ENCODE measurements at regions not wholly inside any gene's neighbourhood (a gene's known extent, or its start where the extent isn't known, plus 50 kb on each side); places are given as distances from the start of the nearest gene placed in this dataset.

GRCh38 chr19:31126236-31126635 lies 223.0 kb downstream of the TSHZ3 start:
- ATAC-seq, result no peak
- no peaks in the 10 kb centered on the region for H3K36me3 ChIP-seq
- H3K4me3 ChIP-seq, result no peak overlapping the region
- WGBS, 2 donors (ENCODE audit: low coverage in 1 of 2), result 80% methylated on average over 5 of the region's 6 CpGs; no CpG with 5 or more reads in 1 of the 2 donors
- TF ChIP-seq CTCF (IDR thresholded peaks at IDR 0.05) (no peak), POLR2AphosphoS5 (IDR thresholded peaks at IDR 0.05) (no peak), EP300 (IDR thresholded peaks at IDR 0.05) (no peak), POLR2A (IDR thresholded peaks at IDR 0.05) (no peak)
- no peak overlapping the region for H3K27ac ChIP-seq
- peaks cover 0 to 13% (median 3%) of the 10 kb centered on the region in 3 donors for H3K4me1 ChIP-seq
- no peaks in the 10 kb centered on the region for H3K27me3 ChIP-seq
- H3K9me3 ChIP-seq, result no peaks in the 10 kb centered on the region

- WGBS, 2 donors (ENCODE audit: low coverage in 1 of 2), result 97 to 100% methylated on average over 1 to 3 of the region's 5 CpGs
- no peak for TF ChIP-seq EP300 (IDR thresholded peaks at IDR 0.05)
- TF ChIP-seq CTCF (IDR thresholded peaks at IDR 0.05), result no peak
- no peak for TF ChIP-seq POLR2A (IDR thresholded peaks at IDR 0.05)
- no peak for TF ChIP-seq POLR2AphosphoS5 (IDR thresholded peaks at IDR 0.05)
- no peak overlapping the region for H3K4me3 ChIP-seq
- ATAC-seq, result no peak
- H3K27ac ChIP-seq, result no peak overlapping the region
- no peaks in the 10 kb centered on the region for H3K36me3 ChIP-seq
- no peaks in the 10 kb centered on the region for H3K9me3 ChIP-seq
- H3K27me3 ChIP-seq, result no peaks in the 10 kb centered on the region
- peaks cover 0 to 13% (median 3%) of the 10 kb centered on the region in 3 donors for H3K4me1 ChIP-seq
Measured at GRCh38 chr19:31125071-31125470, 224.2 kb downstream of the TSHZ3 start.

- Histone ChIP-seq H3K4me1 (no peaks in the 10 kb centered on the region), H3K4me3 (no peak overlapping the region), H3K36me3 (no peaks in the 10 kb centered on the region), H3K27me3 (no peaks in the 10 kb centered on the region), H3K9me3 (no peaks in the 10 kb centered on the region), H3K27ac (no peak overlapping the region)
- WGBS, 2 donors (ENCODE audit: low coverage in 1 of 2), result 86 to 95% methylated on average over 5 to 6 of the region's 6 CpGs
- ATAC-seq, result no peak
- TF ChIP-seq CTCF (IDR thresholded peaks at IDR 0.05) (no peak), EP300 (IDR thresholded peaks at IDR 0.05) (no peak), POLR2AphosphoS5 (IDR thresholded peaks at IDR 0.05) (no peak), POLR2A (IDR thresholded peaks at IDR 0.05) (no peak)
Measured at GRCh38 chr19:31121501-31121900, 227.7 kb downstream of the TSHZ3 start.

GRCh38 chr19:31120952-31121351 lies 228.3 kb downstream of the TSHZ3 start:
- Histone ChIP-seq H3K9me3 (no peaks in the 10 kb centered on the region), H3K36me3 (no peaks in the 10 kb centered on the region), H3K4me1 (no peaks in the 10 kb centered on the region), H3K4me3 (no peak overlapping the region), H3K27ac (no peak overlapping the region), H3K27me3 (no peaks in the 10 kb centered on the region)
- TF ChIP-seq POLR2AphosphoS5 (IDR thresholded peaks at IDR 0.05), result no peak
- no peak for TF ChIP-seq EP300 (IDR thresholded peaks at IDR 0.05)
- no peak for TF ChIP-seq CTCF (IDR thresholded peaks at IDR 0.05)
- 71% methylated on average over 2 of the region's 6 CpGs; no CpG with 5 or more reads in 1 of the 2 donors for WGBS, 2 donors (ENCODE audit: low coverage in 1 of 2)
- ATAC-seq, result no peak

- H3K27ac ChIP-seq, result no peak overlapping the region
- no peak for ATAC-seq
- TF ChIP-seq CTCF (IDR thresholded peaks at IDR 0.05) (no peak), POLR2AphosphoS5 (IDR thresholded peaks at IDR 0.05) (no peak)
- no peak overlapping the region for H3K4me3 ChIP-seq
- H3K9me3 ChIP-seq, result no peaks in the 10 kb centered on the region
- no peaks in the 10 kb centered on the region for H3K36me3 ChIP-seq
- no peaks in the 10 kb centered on the region for H3K27me3 ChIP-seq
- no peaks in the 10 kb centered on the region for H3K4me1 ChIP-seq
- 86 to 91% methylated on average over 2 to 4 of the region's 5 CpGs for WGBS, 2 donors (ENCODE audit: low coverage in 1 of 2)
Measured at GRCh38 chr19:31119951-31120690, 229.1 kb downstream of the TSHZ3 start.

All from gastroesophageal sphincter (tissue), 4 donors.